SH-SY5Y (cell line): ENCODE measurements at regions not wholly inside any gene's neighbourhood (a gene's known extent, or its start where the extent isn't known, plus 50 kb on each side); places are given as distances from the start of the nearest gene placed in this dataset.

Source experiments
- GATA2 ChIP-seq: IDR thresholded peaks from 2 replicates; pipeline ENCODE4 v1.6.1; 2011; ENCODE audit warnings: mild to moderate bottlenecking, low read depth, low read length
- GATA3 ChIP-seq: IDR thresholded peaks from 2 replicates; pipeline ENCODE4 v1.6.1; 2011; ENCODE audit warnings: low read depth, mild to moderate bottlenecking, low read length, moderate library complexity

- TF ChIP-seq GATA2 (no peak), GATA3 (no peak)
Measured at GRCh38 chr11:127071606-127072005, 71.0 kb upstream of the KIRREL3 start.
